ENCODE measurements at regions not wholly inside any gene's neighbourhood (a gene's known extent, or its start where the extent isn't known, plus 50 kb on each side); places are given as distances from the start of the nearest gene placed in this dataset.

DNA sequence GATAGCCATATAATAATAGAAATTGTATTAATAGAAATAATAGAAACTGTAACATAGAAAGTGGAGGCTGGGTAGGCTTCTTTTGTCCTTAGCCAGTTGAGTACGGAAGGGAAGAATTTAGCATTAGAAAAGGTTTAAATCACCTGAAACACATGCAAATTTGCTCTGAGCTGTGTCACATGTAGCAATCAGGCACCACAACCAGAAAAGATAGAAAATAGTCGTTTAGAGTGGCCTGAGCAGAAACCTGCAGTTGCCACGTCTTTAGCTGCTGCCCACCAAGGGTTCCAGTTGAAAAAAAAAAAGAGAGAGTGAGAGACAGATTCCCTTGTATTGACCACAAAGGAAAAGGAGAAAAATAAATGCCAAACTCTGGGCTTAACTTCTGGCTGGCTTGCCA is 188.8 kb downstream of the DDX3Y start:
- no peak for TF ChIP-seq EZH2 (IDR thresholded peaks at IDR 0.05; ENCODE audit: borderline replicate concordance, low read depth, low read length, severe bottlenecking)
- TF ChIP-seq, protein P1, sequence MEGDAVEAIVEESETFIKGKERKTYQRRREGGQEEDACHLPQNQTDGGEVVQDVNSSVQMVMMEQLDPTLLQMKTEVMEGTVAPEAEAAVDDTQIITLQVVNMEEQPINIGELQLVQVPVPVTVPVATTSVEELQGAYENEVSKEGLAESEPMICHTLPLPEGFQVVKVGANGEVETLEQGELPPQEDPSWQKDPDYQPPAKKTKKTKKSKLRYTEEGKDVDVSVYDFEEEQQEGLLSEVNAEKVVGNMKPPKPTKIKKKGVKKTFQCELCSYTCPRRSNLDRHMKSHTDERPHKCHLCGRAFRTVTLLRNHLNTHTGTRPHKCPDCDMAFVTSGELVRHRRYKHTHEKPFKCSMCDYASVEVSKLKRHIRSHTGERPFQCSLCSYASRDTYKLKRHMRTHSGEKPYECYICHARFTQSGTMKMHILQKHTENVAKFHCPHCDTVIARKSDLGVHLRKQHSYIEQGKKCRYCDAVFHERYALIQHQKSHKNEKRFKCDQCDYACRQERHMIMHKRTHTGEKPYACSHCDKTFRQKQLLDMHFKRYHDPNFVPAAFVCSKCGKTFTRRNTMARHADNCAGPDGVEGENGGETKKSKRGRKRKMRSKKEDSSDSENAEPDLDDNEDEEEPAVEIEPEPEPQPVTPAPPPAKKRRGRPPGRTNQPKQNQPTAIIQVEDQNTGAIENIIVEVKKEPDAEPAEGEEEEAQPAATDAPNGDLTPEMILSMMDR (IDR thresholded peaks at IDR 0.05; ENCODE audit: borderline replicate concordance, extremely low read depth, low read length, poor library complexity, severe bottlenecking): no peak

Measured in DND-41 (cell line).